ENCODE measurements at regions not wholly inside any gene's neighbourhood (a gene's known extent, or its start where the extent isn't known, plus 50 kb on each side); places are given as distances from the start of the nearest gene placed in this dataset.

GRCh38 chr9:13715430-13715829 lies 435.9 kb upstream of the MPDZ start:
- DNase-seq = no peak
- no peak for ATAC-seq
- Mint-ChIP-seq H3K4me3 (no peak overlapping the region), H3K36me3 (ENCODE audit: low read depth) (no peaks in the 10 kb centered on the region), H3K4me1 (no peaks in the 10 kb centered on the region), H3K27ac (no peak overlapping the region), H3K27me3 (no peaks in the 10 kb centered on the region)
- H3K9me3 ChIP-seq (ENCODE audit: control insufficient read depth, low read length, poor library complexity, severe bottlenecking) = no peaks in the 10 kb centered on the region

- Mint-ChIP-seq H3K27me3 (no peaks in the 10 kb centered on the region), H3K36me3 (ENCODE audit: low read depth) (no peaks in the 10 kb centered on the region), H3K4me3 (no peak overlapping the region), H3K4me1 (no peaks in the 10 kb centered on the region), H3K27ac (no peak overlapping the region)
- no peak for DNase-seq
- no peak for ATAC-seq
- H3K9me3 ChIP-seq (ENCODE audit: control insufficient read depth, low read length, poor library complexity, severe bottlenecking) = no peaks in the 10 kb centered on the region
These were observed 428.4 kb upstream of the MPDZ start for GRCh38 chr9:13707612-13708576.

- Mint-ChIP-seq H3K36me3 (ENCODE audit: low read depth) (no peaks in the 10 kb centered on the region), H3K27me3 (no peaks in the 10 kb centered on the region), H3K4me3 (no peak overlapping the region), H3K4me1 (no peaks in the 10 kb centered on the region), H3K27ac (no peak overlapping the region)
- no peaks in the 10 kb centered on the region for H3K9me3 ChIP-seq (ENCODE audit: control insufficient read depth, low read length, poor library complexity, severe bottlenecking)
- no peak for ATAC-seq
- no peak for DNase-seq
These were observed 426.4 kb upstream of the MPDZ start for GRCh38 chr9:13705918-13706317.

GRCh38 chr9:13705373-13705772 lies 425.9 kb upstream of the MPDZ start:
- ATAC-seq = no peak

GRCh38 chr9:13690595-13690994 lies 411.1 kb upstream of the MPDZ start:
- H3K4me3 Mint-ChIP-seq = no peak overlapping the region
- H3K9me3 ChIP-seq (ENCODE audit: control insufficient read depth, low read length, poor library complexity, severe bottlenecking) = no peaks in the 10 kb centered on the region
- no peak overlapping the region for H3K27ac Mint-ChIP-seq
- H3K4me1 Mint-ChIP-seq = no peaks in the 10 kb centered on the region
- H3K27me3 Mint-ChIP-seq = no peaks in the 10 kb centered on the region
- no peaks in the 10 kb centered on the region for H3K36me3 Mint-ChIP-seq (ENCODE audit: low read depth)
- DNase-seq = no peak
- ATAC-seq = no peak

More at GRCh38 chr9:13705373-13705772, 425.9 kb upstream of the MPDZ start:
- Mint-ChIP-seq H3K36me3 (ENCODE audit: low read depth) (no peaks in the 10 kb centered on the region), H3K27ac (no peak overlapping the region), H3K4me1 (no peaks in the 10 kb centered on the region), H3K27me3 (no peaks in the 10 kb centered on the region), H3K4me3 (no peak overlapping the region)
- no peaks in the 10 kb centered on the region for H3K9me3 ChIP-seq (ENCODE audit: control insufficient read depth, low read length, poor library complexity, severe bottlenecking)
- no peak for DNase-seq

GRCh38 chr9:13689925-13690324 lies 410.4 kb upstream of the MPDZ start:
- ATAC-seq (no peak), DNase-seq (no peak)
- H3K9me3 ChIP-seq (ENCODE audit: control insufficient read depth, low read length, poor library complexity, severe bottlenecking) = no peaks in the 10 kb centered on the region
- Mint-ChIP-seq H3K4me3 (no peak overlapping the region), H3K27me3 (no peaks in the 10 kb centered on the region), H3K4me1 (no peaks in the 10 kb centered on the region), H3K36me3 (ENCODE audit: low read depth) (no peaks in the 10 kb centered on the region), H3K27ac (no peak overlapping the region)

- Mint-ChIP-seq H3K27ac (no peak overlapping the region), H3K36me3 (ENCODE audit: low read depth) (no peaks in the 10 kb centered on the region), H3K4me3 (no peak overlapping the region), H3K4me1 (no peaks in the 10 kb centered on the region), H3K27me3 (no peaks in the 10 kb centered on the region)
- ATAC-seq (no peak), DNase-seq (no peak)
- no peaks in the 10 kb centered on the region for H3K9me3 ChIP-seq (ENCODE audit: control insufficient read depth, low read length, poor library complexity, severe bottlenecking)
These were observed 409.6 kb upstream of the MPDZ start for GRCh38 chr9:13688990-13689600.

- Mint-ChIP-seq H3K27me3 (no peaks in the 10 kb centered on the region), H3K36me3 (ENCODE audit: low read depth) (no peaks in the 10 kb centered on the region), H3K27ac (no peak overlapping the region), H3K4me3 (no peak overlapping the region), H3K4me1 (no peaks in the 10 kb centered on the region)
- no peaks in the 10 kb centered on the region for H3K9me3 ChIP-seq (ENCODE audit: control insufficient read depth, low read length, poor library complexity, severe bottlenecking)
- no peak for ATAC-seq
- DNase-seq = no peak
These were observed 408.9 kb upstream of the MPDZ start for GRCh38 chr9:13688223-13688989.

GRCh38 chr9:13684656-13685055 lies 405.2 kb upstream of the MPDZ start:
- H3K9me3 ChIP-seq (ENCODE audit: control insufficient read depth, low read length, poor library complexity, severe bottlenecking) = no peaks in the 10 kb centered on the region
- Mint-ChIP-seq H3K36me3 (ENCODE audit: low read depth) (no peaks in the 10 kb centered on the region), H3K27ac (no peak overlapping the region), H3K4me3 (no peak overlapping the region), H3K27me3 (no peaks in the 10 kb centered on the region), H3K4me1 (no peaks in the 10 kb centered on the region)
- DNase-seq = no peak
- no peak for ATAC-seq

GRCh38 chr9:13677801-13678200 lies 398.3 kb upstream of the MPDZ start:
- Mint-ChIP-seq H3K27me3 (no peaks in the 10 kb centered on the region), H3K27ac (no peak overlapping the region), H3K36me3 (ENCODE audit: low read depth) (no peaks in the 10 kb centered on the region), H3K4me1 (no peaks in the 10 kb centered on the region), H3K4me3 (no peak overlapping the region)
- H3K9me3 ChIP-seq (ENCODE audit: control insufficient read depth, low read length, poor library complexity, severe bottlenecking) = no peaks in the 10 kb centered on the region
- ATAC-seq = no peak
- no peak for DNase-seq

- no peaks in the 10 kb centered on the region for H3K9me3 ChIP-seq (ENCODE audit: control insufficient read depth, low read length, poor library complexity, severe bottlenecking)
- no peak overlapping the region for H3K27ac Mint-ChIP-seq
- no peaks in the 10 kb centered on the region for H3K27me3 Mint-ChIP-seq
- no peaks in the 10 kb centered on the region for H3K36me3 Mint-ChIP-seq (ENCODE audit: low read depth)
- ATAC-seq (no peak), DNase-seq (no peak)
- no peaks in the 10 kb centered on the region for H3K4me1 Mint-ChIP-seq
- no peak overlapping the region for H3K4me3 Mint-ChIP-seq
These were observed 396.1 kb upstream of the MPDZ start for GRCh38 chr9:13675638-13676000.

- Mint-ChIP-seq H3K36me3 (ENCODE audit: low read depth) (no peaks in the 10 kb centered on the region), H3K4me1 (no peaks in the 10 kb centered on the region), H3K27me3 (no peaks in the 10 kb centered on the region), H3K4me3 (no peak overlapping the region), H3K27ac (no peak overlapping the region)
- no peak for DNase-seq
- no peak for ATAC-seq
- H3K9me3 ChIP-seq (ENCODE audit: control insufficient read depth, low read length, poor library complexity, severe bottlenecking) = no peaks in the 10 kb centered on the region
These were observed 395.6 kb upstream of the MPDZ start for GRCh38 chr9:13674926-13675637.

GRCh38 chr9:13673348-13673747 lies 393.9 kb upstream of the MPDZ start:
- H3K27ac Mint-ChIP-seq = no peak overlapping the region
- no peaks in the 10 kb centered on the region for H3K9me3 ChIP-seq (ENCODE audit: control insufficient read depth, low read length, poor library complexity, severe bottlenecking)
- no peaks in the 10 kb centered on the region for H3K27me3 Mint-ChIP-seq
- no peak for DNase-seq
- no peaks in the 10 kb centered on the region for H3K36me3 Mint-ChIP-seq (ENCODE audit: low read depth)
- H3K4me3 Mint-ChIP-seq = no peak overlapping the region
- no peak for ATAC-seq
- H3K4me1 Mint-ChIP-seq = no peaks in the 10 kb centered on the region
